ENCODE measurements at regions not wholly inside any gene's neighbourhood (a gene's known extent, or its start where the extent isn't known, plus 50 kb on each side); places are given as distances from the start of the nearest gene placed in this dataset.

- no peak for DNase-seq
Observed at GRCh38 chr2:8307606-8308180, 374.2 kb upstream of the ID2 start.

- DNase-seq = no peak
Observed at GRCh38 chr2:8309131-8309530, 372.7 kb upstream of the ID2 start.

GRCh38 chr2:8310557-8311455 is 371.1 kb upstream of the ID2 start:
- no peak for DNase-seq

- no peak for DNase-seq
Observed at GRCh38 chr2:8312221-8312620, 369.6 kb upstream of the ID2 start.

- no peak for DNase-seq
Observed at GRCh38 chr2:8312861-8313830, 368.7 kb upstream of the ID2 start.

- DNase-seq = no peak
Observed at GRCh38 chr2:8314063-8314462, 367.8 kb upstream of the ID2 start.

GRCh38 chr2:8315531-8316165 is 366.2 kb upstream of the ID2 start:
- DNase-seq = no peak

GRCh38 chr2:8316356-8316755 is 365.5 kb upstream of the ID2 start:
- DNase-seq = no peak

GRCh38 chr2:8317418-8317817 is 364.4 kb upstream of the ID2 start:
- no peak for DNase-seq

GRCh38 chr2:8319219-8319618 is 362.6 kb upstream of the ID2 start:
- no peak for DNase-seq

GRCh38 chr2:8320311-8321066 is 361.4 kb upstream of the ID2 start:
- DNase-seq = no peak

- DNase-seq = no peak
Observed at GRCh38 chr2:8322634-8323033, 359.2 kb upstream of the ID2 start.

GRCh38 chr2:8324164-8324856 is 357.5 kb upstream of the ID2 start:
- no peak for DNase-seq

- no peak for DNase-seq
Observed at GRCh38 chr2:8324901-8325300, 357.0 kb upstream of the ID2 start.

GRCh38 chr2:8327371-8328100 is 354.3 kb upstream of the ID2 start:
- DNase-seq = no peak

- DNase-seq = no peak
Observed at GRCh38 chr2:8328217-8328616, 353.6 kb upstream of the ID2 start.

- DNase-seq = no peak
Observed at GRCh38 chr2:8329660-8330622, 351.9 kb upstream of the ID2 start.

- no peak for DNase-seq
Observed at GRCh38 chr2:8331068-8331467, 350.8 kb upstream of the ID2 start.

- DNase-seq = no peak
Observed at GRCh38 chr2:8332646-8333045, 349.2 kb upstream of the ID2 start.
